Endothelial cell of umbilical vein (primary cell): ENCODE measurements at regions not wholly inside any gene's neighbourhood (a gene's known extent, or its start where the extent isn't known, plus 50 kb on each side); places are given as distances from the start of the nearest gene placed in this dataset.

Experiments used
- CTCF ChIP-seq, 2 donors: IDR thresholded peaks; 1 replicate in 1 of 2; 2 replicates in 1 of 2; pipeline ENCODE4 v1.5.1; 2011; ENCODE audit warnings: low read length in 2 of 2, mild to moderate bottlenecking in 2 of 2, moderate library complexity in 2 of 2, control low read depth in 1 of 2, inconsistent platforms in 1 of 2, low read depth in 1 of 2; ENCODE audit not compliant: insufficient read depth in 1 of 2; ENCODE audit errors: extremely low read depth in 1 of 2
- EZH2 ChIP-seq: IDR thresholded peaks from 2 replicates; pipeline ENCODE4 v1.6.1; 2012; ENCODE audit warnings: borderline replicate concordance, low read depth, mild to moderate bottlenecking, moderate library complexity, low read length, inconsistent platforms; ENCODE audit not compliant: severe bottlenecking
- FOS ChIP-seq: IDR thresholded peaks from 2 replicates; pipeline ENCODE4 v1.6.1; 2011; ENCODE audit warnings: mild to moderate bottlenecking, low read length, moderate library complexity, borderline replicate concordance; ENCODE audit not compliant: insufficient read depth
- GATA2 ChIP-seq: IDR thresholded peaks from 2 replicates; pipeline ENCODE4 v1.7.0; 2011; ENCODE audit warnings: low read depth, mild to moderate bottlenecking, moderate library complexity, mixed read lengths, low read length; ENCODE audit not compliant: insufficient read length, insufficient read depth
- JUN ChIP-seq: IDR thresholded peaks from 2 replicates; pipeline ENCODE4 v1.6.1; 2011; ENCODE audit warnings: borderline replicate concordance, low read depth; ENCODE audit not compliant: insufficient read length, insufficient read depth
- MAX ChIP-seq: IDR thresholded peaks from 2 replicates; pipeline ENCODE4 v1.6.1; 2011; ENCODE audit not compliant: insufficient read depth, insufficient read length
- POLR2A ChIP-seq: IDR thresholded peaks from 2 replicates; pipeline ENCODE4 v1.6.1; 2012; ENCODE audit warnings: low read depth, mild to moderate bottlenecking, control low read depth, low read length
- POLR2AphosphoS5 ChIP-seq: IDR thresholded peaks from 2 replicates; pipeline ENCODE4 v1.6.1; 2012; ENCODE audit warnings: low read depth, mild to moderate bottlenecking, control low read depth, low read length, moderate library complexity; ENCODE audit not compliant: insufficient read depth

GRCh38 chr1:9478021-9478420 is 61.2 kb upstream of the SLC25A33 start:
- TF ChIP-seq POLR2A (no peak), CTCF (IDR thresholded peaks at IDR 0.05; ENCODE audit: extremely low read depth in 1 of 2, insufficient read depth in 1 of 2, low read depth in 1 of 2, low read length in 2 of 2) (no peak), MAX (no peak), POLR2AphosphoS5 (no peak), GATA2 (no peak), FOS (no peak), EZH2 (no peak), JUN (no peak)
